Erythroblast (primary cell): ENCODE measurements at regions not wholly inside any gene's neighbourhood (a gene's known extent, or its start where the extent isn't known, plus 50 kb on each side); places are given as distances from the start of the nearest gene placed in this dataset.

ENCODE experiments used
- DNase-seq, 2 experiments: peaks; one replicate each; lab custom pipeline; 2025; lab: John Stamatoyannopoulos, UW
- GATA1 ChIP-seq: IDR thresholded peaks from 2 replicates; pipeline ENCODE4 v1.6.1; 2011; ENCODE audit warnings: low read depth, mild to moderate bottlenecking, control low read depth, low read length, moderate library complexity
- POLR2A ChIP-seq: IDR thresholded peaks from 2 replicates; pipeline ENCODE4 v1.6.1; 2011; ENCODE audit warnings: mild to moderate bottlenecking, low read length

DNA sequence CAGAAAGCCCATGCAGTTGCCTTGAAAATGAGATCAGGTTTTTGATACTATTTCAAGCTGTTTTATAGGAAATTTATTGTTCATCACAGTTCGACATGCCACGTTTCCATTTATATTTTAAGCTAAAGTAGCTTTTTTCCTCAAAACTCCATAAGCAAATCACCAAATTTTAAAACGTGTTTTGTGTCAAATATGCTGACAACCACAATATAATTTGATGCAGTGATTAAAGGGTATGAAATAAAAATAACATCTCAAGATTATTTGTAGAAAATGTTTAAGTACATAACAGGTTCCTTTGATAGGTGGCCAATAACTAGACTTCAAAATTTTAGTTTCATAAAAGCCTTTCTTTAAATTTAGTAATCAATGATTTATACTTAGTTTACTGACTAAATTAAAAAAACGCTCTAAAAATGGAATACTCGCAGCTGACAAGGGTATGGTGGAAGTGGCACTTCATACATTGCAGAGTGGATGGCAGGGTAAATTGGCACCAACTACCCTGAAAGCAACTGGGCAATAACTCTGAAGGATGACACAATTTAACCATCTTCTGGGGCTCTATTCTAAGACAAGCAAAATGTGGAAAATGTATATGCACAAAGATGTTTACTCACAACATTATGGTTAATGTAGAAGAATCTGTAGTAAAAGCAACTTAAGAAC, 481.6 kb downstream of the TNS3 start:
- TF ChIP-seq POLR2A (no peak), GATA1 (no peak)
- DNase-seq = no peak

DNA sequence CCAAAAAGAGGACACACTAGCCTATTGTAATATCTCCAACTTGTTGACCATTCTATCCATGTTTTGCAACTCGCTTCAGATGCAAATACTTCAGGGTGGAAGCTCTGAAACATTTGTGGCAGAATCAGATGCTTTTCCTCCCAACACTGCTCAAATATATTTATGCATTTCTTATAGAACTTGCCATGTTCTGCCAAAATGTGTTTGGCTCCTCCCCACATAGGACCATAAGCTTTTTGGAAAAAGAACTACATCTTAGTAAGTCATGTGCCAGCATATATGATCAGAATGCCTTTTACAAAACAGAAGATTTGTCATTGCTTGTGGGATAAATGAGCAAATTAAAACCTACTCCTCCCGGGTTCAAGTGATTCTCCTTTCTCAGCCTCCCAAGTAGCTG, 484.5 kb downstream of the TNS3 start:
- TF ChIP-seq POLR2A (no peak), GATA1 (no peak)
- DNase-seq = no peak

DNA sequence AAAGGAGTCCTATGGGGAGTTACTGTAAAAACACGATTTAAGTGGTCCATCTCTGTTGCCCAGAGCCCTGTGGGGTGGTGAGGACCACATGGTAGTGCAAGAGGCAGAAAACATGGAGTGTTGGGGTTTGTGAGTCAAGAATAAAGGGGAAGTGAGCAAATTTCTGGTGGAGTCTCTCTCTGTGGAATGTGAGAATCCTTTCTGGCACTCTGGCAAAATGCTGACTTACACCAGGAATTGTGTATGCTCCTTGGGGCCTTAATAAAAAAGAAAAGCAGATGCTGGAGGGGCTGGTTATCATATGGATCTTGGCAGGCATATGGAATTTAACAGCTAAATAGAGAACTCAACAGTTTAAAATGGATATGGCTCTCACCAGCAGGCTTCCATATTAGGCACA, 486.0 kb downstream of the TNS3 start:
- TF ChIP-seq GATA1 = no peak
- TF ChIP-seq POLR2A = no peak
- DNase-seq = no peak

DNA sequence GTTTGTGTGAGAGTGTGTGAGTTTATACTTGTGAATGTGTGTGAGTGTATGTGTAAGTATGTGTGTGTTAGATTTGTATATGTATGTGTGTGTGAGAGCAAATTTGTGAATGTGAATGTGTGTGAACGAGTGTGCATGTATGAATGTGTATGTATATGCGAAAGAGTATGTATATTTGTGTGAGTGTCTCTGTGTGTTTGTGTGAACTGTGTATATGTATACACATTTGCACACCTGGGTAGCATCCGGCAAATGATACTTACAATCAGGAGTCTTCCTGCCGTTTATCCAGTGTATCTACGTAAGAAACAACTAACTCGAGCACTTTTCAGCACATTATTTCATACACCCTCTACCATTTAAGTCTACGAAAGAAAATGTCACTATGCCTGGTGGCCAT, 487.4 kb downstream of the TNS3 start:
- TF ChIP-seq POLR2A = no peak
- no peak for DNase-seq

DNA sequence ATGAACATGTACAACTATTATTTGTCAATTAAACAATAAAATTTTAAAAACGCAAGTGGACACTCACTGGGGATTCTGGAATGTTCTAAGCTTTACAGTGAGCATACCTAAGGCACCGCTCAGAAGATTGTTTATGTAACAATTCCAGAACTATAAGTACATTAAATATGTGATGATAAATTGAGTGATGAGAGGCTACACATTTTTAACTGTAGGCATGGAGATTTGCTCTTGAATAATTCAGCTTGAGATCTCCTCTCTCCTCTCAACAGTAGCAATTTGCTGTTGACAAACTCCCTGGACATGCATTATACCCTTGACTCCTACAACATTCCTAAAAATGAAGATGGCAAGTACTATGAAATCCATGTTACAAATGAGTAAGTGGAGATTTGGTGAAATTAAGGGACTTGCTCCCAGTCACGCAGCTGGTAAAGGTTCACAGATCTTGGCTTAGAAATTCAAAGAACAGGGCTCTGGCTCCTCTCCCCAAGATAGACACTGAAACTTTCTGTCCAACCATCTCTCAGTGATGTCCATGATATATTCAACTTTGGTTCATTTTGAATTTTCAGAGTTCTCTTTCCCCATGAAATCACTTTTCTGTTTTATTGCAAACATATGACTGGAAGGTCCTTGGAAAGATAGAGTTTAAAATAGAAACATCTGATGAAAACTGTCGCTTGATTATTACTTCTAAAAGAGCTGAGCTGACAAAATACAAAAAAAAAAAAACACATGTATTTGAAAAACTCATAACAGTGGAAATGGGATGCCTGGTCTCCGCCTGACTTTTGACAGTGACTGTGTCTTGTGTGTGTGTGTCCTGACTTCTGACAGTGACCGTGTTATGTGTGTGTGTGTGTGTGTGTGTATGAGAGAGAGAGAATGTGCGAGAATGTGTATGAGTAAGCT, 488.3 kb downstream of the TNS3 start:
- no peak for TF ChIP-seq GATA1
- TF ChIP-seq POLR2A = no peak
- DNase-seq = no peak

- DNase-seq = no peak
- TF ChIP-seq POLR2A (no peak), GATA1 (no peak)
Observed at GRCh38 chr7:47092336-47092735, 489.6 kb downstream of the TNS3 start.

- no peak for TF ChIP-seq POLR2A
- no peak for TF ChIP-seq GATA1
- no peak for DNase-seq
Observed at GRCh38 chr7:47091141-47091540, 490.8 kb downstream of the TNS3 start.

DNA sequence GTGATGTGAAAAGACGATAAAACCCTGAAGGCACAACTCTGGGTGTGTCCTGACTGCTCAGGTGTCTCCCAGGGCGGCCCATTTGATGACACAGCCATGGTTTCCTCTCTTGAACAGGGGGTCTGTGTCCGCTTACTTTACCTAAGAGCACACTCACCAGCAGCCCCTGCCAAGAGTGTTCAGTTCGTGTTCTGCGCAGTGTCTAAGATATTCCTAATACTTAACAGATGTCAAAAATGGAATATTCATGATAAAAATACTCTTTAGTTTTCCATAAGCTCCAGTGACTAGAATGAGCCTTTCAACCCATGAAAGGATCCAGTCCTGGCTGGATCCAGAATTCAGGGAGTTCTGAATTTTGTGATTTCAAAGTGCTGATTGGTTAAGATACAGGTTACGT, 492.4 kb downstream of the TNS3 start:
- DNase-seq = no peak
- TF ChIP-seq GATA1 (no peak), POLR2A (no peak)

DNA sequence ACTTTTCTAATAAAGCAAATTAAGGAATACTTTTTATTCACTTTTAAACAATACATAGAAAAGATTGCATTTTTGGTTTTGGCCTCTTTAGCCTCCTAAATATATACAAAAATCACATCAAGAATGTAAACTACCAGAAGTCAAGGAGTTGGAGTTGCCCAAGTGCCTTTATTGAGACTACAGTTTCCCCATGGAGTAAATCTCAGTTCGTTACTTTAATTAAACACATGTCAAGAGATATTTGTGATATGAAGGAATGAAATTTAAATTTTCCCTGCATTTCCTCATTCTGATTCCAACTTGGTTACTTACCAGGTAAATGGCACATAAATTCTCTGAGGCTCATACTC, 492.9 kb downstream of the TNS3 start:
- DNase-seq = no peak
- TF ChIP-seq GATA1 (no peak), POLR2A (no peak)

DNA sequence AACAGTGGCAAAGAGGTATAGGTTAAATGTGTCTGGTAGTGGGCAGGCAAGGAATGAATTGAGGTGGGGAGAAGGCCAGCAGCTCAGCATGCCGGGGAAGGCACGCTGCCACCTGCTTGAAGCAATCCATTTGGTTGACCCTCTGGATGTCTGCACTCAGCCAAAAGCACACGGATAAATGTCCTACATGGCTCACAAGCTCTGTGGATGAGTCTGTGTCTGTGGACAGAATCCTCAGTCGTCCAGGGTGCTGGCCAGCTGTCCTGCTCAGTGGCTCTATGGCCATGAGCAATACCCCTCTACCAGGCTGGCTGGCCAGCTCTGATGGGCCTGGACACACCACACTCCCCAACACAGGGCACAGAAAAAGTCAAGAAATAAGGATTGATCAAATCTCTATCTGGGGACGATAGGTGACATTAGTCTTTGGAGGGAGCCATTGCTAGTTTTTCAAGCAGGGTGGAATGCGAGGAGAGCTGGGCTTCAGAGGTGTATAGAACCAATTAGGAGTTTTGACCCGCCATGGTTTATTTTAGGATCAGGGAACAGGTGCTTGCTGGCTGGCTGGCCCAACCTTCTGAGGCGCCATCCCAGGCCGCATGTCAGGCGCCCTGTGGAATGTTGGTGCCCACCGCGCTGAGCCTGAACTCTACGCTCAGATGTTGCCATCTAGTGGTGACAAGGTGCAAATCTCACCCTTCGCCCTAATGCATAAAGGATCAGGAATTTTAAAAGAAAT, 493.4 kb downstream of the TNS3 start:
- TF ChIP-seq GATA1 = no peak
- TF ChIP-seq POLR2A = no peak
- peak; percentile 15 to 59 for DNase-seq

- DNase-seq = no peak
Observed at GRCh38 chr7:47087866-47088265, 494.0 kb downstream of the TNS3 start.

DNA sequence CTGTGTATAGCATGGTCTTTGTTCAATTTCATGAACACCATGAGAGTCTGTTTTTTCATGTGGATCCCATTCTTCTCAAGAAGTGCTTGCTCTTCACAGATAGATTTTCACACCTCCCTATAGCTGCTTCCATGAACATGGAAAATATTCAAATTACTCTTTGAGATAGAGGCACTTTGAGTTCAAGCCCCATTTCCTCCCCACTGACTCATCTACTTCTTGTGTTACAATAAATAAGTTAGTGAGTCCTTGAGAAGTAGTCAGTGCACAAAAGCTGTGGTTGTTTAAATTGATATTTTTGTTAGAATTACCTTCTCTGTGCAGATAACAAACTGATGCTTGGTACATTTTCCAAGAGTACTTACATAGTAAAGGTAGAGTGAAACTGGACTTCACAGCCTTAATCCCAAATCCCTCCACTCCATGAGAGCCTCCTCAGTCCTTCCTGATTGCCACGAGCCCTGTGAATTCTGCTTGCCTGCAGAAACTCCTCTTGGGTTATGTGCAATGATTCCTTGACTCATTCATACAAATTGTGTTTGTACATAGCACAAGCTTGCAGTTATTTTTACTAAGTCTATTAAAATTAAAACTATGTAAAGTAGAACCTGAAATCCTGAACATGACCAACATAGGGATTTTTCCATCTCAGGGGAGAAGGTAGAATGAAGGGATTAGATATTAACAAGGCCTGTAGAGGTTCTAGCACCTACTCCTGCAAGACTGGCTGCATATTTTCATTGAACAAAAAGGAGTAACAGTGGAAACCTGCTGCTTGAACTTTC, 496.2 kb downstream of the TNS3 start:
- DNase-seq = no peak
- TF ChIP-seq GATA1 = no peak
- TF ChIP-seq POLR2A = no peak

More at GRCh38 chr7:47087866-47088265, 494.0 kb downstream of the TNS3 start:
- TF ChIP-seq POLR2A = no peak
- no peak for TF ChIP-seq GATA1
